NCI-H1092 (cell line): ENCODE measurements at regions not wholly inside any gene's neighbourhood (a gene's known extent, or its start where the extent isn't known, plus 50 kb on each side); places are given as distances from the start of the nearest gene placed in this dataset.

Experiments used
- DNase-seq: peaks from one replicate; lab custom pipeline; 2025; lab: John Stamatoyannopoulos, UW

DNA sequence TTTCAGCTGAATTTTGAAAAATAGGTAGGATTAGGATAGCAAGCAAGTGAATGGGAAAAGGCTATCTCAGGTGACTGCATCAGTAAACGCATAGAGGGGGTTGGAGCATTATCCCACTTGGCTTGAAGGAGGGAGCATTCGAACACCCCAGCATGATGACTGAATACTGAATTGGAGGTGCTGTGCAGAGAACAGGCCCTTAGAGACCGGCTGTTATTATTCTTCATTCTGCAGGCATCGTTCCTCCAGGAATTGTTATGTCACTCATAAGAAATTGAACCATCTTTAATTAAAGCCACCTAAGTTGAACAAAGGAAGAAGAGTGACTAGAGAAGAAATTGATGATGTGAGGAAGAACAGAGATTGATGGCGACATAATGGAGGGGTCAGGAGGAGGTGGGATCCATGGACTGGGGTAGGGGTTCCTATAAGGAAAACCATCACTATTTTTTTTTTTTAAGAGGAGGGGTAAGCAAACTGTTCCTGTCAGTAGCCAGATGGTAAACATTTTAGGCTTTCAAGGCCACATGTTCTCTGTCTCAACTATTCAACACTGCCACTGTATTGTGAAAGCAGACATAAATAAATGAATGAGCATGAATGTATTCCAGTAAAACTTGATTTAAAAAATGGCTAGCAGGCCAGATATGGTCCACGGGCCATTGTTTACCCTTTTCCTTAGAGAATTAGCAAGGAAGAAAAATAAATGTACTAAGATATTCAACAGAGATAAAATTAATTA, 264.7 kb upstream of the TAC1 start:
- DNase-seq = no peak

DNA sequence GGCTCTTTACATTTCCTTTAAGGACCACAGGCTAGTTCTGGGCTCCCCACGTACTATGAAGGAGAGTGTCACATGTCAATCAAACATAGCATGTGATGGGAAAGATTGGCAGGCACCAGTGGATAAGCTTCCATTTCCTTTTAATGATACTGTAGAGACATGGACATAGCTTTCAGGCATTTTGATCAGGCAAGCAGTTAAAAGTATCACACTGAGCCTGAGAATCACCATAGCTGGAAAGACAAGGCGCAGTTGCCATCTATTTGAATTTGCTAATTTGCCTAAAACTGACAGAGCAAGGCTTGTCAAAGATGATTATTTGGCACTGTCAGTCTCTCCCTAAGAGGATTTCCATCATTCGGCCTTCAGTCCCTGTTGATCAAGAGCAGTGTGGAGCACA, 263.4 kb upstream of the TAC1 start:
- DNase-seq = no peak

DNA sequence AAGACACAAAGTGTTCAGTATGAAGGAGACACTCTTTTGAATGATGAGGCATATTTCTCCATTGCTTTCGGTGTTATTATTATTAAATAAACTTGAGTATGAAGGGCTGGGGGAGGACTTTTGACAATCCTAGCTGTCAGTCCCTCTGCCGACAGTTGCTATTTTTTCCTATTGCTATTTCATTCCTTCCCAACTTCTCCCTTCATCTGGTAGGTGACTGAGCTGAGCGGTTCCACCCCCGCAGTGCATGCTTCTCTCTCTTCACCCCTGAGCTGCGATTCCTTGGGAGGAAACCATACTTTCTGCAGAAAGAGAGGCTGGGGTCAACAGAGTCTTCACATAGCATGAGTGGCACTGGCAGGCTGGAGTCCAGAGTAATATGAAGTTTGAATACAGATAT, 261.2 kb upstream of the TAC1 start:
- DNase-seq = no peak

DNA sequence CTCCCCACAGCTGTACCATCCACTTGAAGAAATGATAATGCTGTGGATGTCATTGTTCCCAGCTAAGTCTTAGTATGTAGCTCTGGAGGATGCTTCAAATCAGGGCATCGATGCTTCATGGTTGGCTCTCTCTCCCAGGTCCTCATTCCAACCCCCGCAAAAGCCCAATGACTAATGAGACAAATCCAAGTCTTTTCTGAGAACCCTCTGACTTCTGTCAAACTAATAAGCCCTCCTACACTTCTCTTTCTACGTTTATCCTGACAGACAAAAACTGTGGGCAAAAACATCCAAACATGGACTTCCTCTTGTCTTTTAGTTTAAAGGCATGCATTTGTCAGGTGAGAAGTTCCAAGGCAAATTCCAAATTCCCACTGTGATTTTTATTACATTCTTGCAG, 260.4 kb upstream of the TAC1 start:
- no peak for DNase-seq

DNA sequence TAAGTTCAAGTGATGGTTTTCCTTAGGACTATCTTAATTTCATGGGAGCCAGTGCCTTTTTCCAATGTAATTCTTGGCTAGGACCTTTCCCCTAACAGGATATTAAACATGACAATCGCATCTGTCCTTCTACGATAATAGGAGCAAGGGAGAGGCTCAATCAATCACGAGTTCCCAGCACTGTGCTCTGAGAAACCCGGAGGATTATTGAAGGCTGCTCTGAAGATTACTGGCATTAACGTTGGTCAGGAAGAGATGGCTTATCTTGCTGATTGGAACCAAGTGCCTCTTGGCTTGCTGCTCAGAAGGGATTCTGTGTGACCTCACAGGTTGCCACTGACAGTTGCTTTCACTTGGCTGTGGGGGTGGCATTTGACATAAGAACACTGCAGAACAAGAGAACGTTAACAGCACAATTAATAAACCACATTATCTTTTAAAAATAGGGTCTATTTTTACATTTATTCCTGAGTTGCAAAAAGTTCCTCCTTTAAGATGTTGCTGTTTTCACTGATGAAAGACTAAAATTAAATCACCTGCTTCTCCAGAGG, 252.1 kb upstream of the TAC1 start:
- no peak for DNase-seq

DNA sequence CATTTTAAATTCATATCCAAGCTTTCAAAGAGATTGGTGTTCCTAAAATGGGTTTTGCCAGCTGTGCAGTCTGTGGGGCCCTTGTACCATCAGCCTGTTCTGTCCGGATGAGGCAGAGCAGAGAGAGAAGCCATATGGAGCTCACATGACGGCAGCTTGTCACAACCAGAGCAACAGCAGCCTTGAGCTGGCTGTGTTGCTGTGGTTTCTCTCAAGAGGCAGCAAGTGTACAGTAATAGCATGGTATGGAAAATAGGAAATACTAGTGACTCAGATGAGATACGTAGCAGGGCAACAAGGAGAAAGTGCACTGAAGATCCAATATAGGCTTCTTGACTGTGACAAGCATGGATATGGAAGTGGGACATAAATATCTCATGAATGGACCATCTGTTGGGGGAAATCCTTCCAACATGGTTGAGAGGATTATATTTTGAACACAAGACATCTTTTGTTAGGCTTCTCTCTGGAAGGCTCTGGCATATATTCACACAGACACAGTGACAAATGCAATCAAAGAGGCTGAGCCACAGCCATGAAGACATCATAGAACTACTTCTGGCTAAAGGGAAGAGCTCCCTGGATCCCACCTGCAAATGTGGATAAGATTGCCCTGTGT, 251.0 kb upstream of the TAC1 start:
- no peak for DNase-seq

DNA sequence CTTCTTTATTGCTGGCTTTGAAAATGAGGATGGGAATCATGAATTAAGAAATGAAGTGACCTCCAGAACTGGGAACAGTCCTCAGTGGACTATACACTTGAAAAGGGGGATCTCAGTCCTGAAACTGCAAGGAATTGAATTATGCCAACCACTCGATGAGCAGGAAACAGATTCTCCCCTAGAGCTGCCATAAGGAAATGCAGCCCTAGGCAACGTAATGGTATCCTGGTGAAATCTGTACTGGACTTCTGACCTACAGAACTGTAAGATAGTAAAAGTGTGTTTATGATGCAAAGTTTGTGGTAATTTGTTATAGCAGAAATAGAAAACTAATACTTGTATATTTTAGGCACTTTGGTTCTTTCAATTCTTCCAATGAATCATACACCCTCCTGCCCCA, 236.4 kb upstream of the TAC1 start:
- DNase-seq = no peak

DNA sequence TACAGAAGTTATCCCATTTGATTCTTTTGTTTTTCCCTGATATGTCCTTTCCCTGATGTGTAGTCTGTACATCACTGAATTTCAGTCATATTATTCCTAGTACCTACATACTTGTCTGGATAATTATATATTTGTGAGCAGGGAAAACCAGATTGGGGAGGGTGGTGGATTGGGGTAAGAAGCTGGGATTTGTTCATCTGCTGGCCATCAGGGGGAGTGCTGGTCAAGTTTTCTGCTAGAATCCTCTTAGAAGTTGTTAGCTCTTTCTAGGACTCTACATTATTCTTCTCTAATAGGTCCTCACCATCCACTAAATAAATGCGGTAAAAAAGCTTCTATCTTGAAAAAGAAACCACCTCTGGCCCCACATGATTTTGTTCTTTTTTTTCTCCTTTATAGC, 232.7 kb upstream of the TAC1 start:
- DNase-seq = no peak

DNA sequence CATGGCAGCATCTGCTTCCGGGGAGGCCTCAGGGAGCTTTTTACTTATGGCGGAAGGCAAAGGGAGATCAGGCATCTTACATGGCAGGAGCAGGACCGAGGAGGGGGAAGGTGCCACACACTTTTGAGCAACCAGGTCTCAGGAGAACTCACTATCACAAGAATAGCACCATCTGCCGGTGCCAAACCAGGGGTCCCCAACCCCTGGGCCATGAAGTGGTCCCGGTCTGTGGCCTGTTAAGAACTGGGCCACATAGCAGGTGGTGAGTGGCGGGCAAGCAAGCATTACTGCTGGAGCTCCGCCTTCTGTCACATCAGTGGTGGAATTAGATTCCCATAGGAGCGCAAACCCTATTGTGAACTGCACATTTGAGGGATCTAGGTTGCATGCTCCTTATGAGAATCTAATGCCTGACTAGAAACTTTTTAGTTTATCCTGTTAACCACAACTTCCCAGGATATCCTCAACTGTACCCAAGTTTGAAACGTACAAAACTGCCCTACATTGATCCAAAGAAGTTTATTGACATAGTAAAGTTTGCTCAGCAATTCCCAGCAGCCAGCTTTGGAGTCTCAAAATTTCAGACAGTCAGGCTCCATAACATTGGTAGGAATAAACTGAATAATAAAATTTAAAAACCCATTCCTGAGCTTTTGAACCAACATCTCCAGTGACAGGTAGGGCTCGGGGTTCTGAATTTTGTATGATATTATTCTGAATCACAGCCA, 228.4 kb upstream of the TAC1 start:
- DNase-seq = no peak

DNA sequence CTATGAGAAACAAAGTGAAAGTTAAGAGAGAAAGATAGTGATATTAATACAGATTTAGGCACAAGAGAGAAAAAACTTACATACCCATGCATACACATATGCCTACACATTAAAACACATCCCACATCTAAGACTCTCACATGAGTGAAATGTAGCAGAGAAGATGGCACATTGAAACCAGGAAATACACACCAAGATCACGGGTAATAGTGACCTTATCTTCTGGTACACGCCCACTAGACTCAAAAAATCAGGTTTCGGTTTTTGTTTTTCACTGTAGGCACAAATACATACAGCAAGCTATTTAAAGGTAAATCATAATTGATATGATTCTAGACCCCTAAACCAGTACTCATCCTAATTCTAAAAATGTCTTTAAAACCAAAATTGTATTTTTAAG, 225.2 kb upstream of the TAC1 start:
- DNase-seq = no peak

DNA sequence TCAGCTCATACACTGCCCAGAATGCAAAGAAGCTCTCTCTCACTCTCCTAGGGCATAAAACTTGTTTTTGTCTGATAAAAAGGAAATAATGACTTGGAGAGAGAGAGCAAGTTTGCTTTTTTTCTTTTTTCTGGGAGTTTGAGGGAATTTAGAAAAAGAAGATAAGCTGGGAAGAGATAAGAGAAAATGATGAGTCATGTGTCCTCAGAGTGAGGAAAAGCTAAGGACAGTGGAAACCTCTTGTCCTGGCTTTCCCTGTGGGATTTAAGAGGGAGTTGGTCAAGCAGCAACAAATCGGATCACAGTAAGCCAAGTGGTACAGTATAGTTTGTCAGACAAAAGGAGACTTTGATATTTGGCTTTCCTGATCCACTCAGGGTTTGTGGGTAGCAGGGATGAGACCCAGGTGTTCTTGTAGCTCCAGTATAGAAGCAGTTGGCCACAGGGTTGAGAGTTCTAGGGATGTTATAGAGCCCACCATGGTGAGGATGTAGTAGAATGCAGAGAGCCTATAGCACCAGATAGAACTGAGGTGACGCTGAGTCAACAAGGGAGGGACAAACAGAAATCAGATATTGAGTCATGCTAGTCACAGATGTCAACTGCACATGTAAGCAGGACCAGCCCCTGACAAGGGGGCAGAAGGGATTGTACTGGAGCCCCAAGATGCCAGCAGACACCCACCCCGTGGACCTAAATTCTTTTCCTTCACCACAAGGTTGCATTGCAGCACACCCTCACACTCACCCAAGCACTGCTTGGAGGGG, 219.3 kb upstream of the TAC1 start:
- no peak for DNase-seq

DNA sequence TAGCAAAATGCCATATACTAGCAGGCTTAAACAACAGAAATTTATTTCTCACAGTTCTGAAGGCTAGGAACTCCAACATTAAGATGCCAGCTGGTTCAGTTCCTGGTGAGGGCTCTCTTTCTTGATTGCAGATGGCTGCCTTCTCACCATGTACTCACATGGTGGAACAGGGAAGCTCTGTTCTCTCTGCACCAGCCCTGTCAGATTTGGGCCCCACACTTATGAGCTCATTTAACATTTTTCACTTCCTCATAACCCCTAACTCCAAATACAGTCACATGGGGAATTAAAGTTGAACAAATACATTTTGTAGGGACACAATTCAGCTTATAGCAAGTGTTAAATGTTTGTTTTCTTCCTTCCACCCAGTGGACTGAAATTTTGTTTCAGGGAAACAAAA, 218.6 kb upstream of the TAC1 start:
- no peak for DNase-seq

DNA sequence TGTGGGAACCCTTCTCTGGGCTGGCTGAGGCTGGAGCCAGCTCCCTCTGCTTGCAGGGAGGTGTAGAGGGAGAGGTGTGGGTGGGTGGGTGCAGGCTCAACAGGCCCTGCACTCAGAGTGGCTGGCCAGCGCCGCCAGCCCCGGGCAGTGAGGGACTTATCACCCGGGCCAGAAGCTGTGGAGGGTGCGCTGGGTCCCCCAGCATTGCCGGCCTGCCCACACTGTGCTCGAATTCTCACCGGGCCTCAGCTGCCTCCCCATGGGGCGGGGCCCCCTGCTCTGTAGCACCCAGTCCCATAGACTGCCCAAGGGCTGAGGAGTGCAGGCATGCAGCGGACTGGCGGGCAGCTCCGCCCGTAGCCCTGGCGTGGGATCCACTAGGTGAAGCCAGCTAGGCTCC, 190.7 kb upstream of the TAC1 start:
- no peak for DNase-seq

DNA sequence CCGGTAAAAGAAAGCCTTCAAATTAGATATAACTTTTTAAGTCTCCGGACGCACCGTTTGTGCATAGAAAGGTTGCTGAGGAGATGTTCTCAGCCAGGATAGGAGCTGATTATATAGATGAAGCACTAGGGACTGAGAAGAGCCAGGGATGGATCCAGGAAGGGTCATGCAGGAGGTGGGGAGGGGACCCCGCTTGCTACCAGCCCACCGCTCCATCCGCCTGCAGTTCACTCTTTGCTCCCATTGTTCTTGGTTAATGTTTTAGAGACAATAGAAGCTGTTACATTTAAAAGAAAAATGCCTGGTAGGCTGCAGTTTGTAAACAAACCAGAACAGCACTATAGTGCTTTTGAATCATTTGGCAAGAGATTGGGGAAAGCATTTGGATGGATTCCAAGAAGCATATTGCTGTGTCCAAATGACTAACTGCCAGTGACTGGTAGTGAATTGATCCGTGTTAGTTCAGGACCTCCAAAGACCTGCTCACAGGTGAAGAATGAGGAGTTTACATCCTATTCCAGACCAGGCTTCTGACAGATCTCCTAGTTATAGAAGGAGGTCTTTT, 175.9 kb upstream of the TAC1 start:
- DNase-seq = peak; percentile 89

DNA sequence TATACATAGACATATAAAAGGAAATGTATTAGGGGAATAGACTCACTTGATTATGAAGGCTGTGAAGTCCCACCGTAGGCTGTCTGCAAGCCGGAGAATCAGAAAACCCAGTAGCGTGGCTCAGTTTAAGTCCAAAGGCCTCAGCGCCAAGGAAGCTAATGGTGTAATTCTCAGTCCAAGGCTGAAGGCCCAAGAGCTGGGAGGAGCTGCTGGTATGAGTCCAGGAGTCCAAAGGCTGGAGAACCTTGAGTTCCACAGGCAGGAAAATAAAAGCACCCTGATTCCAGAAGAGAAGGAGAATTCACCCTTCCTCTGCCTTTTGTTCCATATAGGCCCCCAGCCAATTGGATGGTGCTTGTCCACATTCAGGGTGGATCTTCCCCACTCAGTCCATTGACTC, 166.2 kb upstream of the TAC1 start:
- DNase-seq = no peak

DNA sequence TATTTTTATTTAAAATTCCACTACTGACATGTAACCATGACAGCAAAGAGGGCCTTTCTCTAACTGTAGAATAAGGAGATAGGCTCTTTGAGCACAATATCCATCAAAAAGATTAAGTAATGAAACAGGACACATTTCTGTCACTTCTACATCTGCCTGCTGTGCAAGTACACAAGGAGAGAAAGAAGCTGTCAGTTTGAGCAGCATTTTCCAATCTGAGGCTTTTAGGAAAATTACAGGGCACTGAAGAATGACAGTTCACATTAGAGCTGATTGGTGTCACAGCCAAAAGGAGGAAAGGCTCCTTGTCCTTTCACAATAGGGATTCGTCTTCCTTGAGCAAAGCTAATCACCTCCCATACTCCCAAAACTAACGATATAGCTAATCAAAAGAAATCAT, 158.8 kb upstream of the TAC1 start:
- no peak for DNase-seq

DNA sequence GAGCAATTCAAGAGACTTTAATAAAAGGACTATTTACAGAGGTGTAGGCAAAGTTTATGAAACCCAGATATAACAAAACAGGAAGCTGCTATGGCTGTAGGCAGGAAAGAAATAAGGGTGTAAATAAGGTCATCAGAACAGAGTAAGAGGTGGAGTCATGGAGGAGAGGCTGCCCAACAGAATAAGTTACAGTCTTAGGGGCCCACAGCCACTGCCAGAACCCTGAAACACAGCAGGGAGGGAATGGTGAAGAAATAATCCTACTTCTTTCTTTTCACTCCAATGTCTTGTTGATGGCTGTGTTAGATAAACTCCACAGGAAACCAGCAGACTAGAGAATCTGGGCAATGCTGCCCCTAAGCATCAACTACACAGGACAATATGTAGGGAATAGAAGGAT, 155.8 kb upstream of the TAC1 start:
- DNase-seq = no peak

DNA sequence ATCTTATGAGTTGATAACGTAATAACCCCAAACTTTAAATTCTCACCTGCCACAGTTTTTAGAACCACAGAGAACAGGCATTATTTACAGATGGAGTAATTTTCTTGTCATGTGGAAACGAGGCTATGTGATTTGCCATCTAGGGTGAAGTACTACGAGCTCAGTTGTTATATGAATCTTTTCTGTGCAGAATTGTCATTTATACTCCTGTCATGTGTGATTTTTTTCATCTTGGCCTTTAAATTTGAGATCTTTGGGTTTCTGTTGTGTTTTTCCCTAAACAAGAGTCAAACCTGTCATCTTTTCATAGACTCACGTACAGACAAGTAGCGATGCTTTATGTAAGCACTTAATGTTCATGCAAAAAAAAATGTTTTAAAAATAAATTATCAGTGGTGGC, 153.7 kb upstream of the TAC1 start:
- DNase-seq = no peak

DNA sequence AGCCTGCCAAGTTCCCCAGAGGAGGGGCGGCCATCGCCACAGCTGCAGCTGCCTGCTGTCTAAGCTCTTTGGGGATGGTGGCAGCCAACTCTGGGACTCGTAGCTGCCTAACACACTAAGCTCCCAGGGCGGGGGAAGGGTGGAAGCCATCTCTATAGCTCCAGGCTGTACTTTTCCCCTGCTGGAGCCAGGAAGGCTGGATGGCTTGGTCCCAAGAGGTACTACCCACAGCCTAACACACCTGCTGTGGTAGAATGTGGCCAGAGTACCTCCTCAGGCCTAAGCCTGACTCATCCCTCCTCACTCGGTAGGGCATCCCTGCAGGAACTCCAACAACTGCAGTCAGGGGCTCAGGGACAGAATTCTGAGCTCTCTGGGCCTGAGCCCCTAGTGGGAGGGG, 151.7 kb upstream of the TAC1 start:
- DNase-seq = peak; percentile 25

DNA sequence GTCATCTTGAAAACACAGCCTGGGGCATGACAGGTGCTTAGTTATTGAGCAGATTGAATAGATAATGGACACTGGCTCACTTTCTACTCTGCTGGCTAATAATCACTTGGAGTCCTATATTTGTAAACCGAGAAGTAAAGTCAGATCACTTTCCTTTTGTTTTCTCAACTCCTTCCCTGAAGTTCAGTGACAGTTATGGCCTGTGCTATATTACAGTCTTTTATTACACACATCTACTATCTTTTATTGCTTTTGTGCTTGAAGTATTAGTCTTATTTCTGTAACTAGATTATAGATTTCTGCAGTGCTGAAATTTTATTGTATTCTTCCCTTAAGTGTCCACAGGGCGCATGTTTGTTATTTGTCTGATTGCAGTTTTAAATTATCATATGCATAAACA, 136.4 kb upstream of the TAC1 start:
- DNase-seq = no peak

DNA sequence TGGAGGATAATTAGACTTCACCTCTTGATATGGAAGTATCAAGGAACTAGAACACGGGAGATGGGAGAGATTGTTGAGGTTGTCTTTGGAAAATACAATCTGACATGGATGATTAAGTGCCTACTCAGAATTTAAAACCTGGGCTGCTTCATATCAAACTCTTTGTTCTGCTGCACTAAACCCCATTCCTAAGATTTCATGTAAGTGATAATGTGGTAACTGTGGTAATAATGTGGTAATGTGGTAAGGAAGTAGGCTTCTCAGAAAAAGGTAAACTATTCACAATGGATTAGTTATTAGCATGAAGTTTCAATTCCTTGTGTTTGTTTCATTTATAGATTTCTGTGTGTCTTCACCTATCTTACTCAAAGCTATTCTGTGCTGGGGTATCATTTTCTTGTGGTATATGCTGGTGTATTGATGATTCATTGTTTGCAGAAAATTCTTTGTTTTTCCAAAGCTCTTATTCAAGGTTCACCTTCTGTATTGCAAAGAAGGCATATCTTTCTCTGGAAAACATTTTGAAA, 129.9 kb upstream of the TAC1 start:
- DNase-seq = no peak

DNA sequence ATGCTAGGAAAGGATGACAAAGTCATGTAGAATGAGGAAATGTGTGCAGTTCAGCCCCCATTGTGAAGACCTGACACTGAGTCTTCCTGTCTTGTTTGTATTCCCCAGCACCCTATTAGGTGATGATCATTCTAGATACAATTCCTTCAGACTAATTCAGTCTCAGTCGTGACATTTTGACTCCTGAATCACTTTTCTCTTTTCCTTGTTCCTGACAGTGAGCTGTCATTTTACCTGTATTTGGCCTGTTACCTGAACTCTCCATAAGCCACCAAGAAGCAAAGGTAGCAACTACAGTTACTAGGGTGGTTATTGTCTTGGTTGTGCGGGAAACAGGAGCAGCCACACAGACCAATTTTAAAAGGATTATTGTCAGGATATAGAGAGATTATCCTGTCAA, 111.4 kb upstream of the TAC1 start:
- no peak for DNase-seq
